Calu3 (cell line): ENCODE measurements at regions not wholly inside any gene's neighbourhood (a gene's known extent, or its start where the extent isn't known, plus 50 kb on each side); places are given as distances from the start of the nearest gene placed in this dataset.

ENCODE experiments used
- BruUV-seq: library from RNA; stranded (reverse); fragments of 400-500 nt; replicated peaks from 2 replicates; lab custom pipeline; 2021; lab: Mats Ljungman, UMichigan
- CTCF ChIA-PET: fragments of 300-600 bp; sonication (Branson Sonifier 250); formaldehyde crosslinking; loops from one replicate; lab custom pipeline; 2022; ENCODE audit warnings: antibody characterized with exemption; lab: Charles Lee
- DNase-seq: peaks from one replicate; pipeline ENCODE4 v3.0.0; 2022
- H3K27ac Mint-ChIP-seq: one replicate; pipeline ENCODE4 v1.8.0; 2022; ENCODE audit warnings: mixed read lengths; ENCODE audit not compliant: unreplicated experiment
- H3K27me3 Mint-ChIP-seq: one replicate; pipeline ENCODE4 v1.8.0; 2022; ENCODE audit warnings: mixed read lengths; ENCODE audit not compliant: unreplicated experiment
- H3K36me3 Mint-ChIP-seq: one replicate; pipeline ENCODE4 v1.8.0; 2022; ENCODE audit warnings: mild to moderate bottlenecking, moderate library complexity, mixed read lengths; ENCODE audit not compliant: insufficient read depth, unreplicated experiment
- H3K4me1 Mint-ChIP-seq: one replicate; pipeline ENCODE4 v1.8.0; 2022; ENCODE audit warnings: mild to moderate bottlenecking, low read depth, mixed read lengths; ENCODE audit not compliant: unreplicated experiment
- H3K4me3 Mint-ChIP-seq: one replicate; pipeline ENCODE4 v1.8.0; 2022; ENCODE audit warnings: mild to moderate bottlenecking, low read depth, moderate library complexity, mixed read lengths; ENCODE audit not compliant: unreplicated experiment
- H3K9me3 Mint-ChIP-seq: one replicate; pipeline ENCODE4 v1.8.0; 2022; ENCODE audit warnings: low read depth, mixed read lengths; ENCODE audit not compliant: unreplicated experiment
- CTCF ChIP-seq: fragments of 200-600 bp; IDR thresholded peaks from one replicate; pipeline ENCODE4 v1.8.0; 2022; ENCODE audit warnings: antibody characterized with exemption; ENCODE audit not compliant: unreplicated experiment
- intact Hi-C: fragments of 100-400 bp; cut with micrococcal nuclease; formaldehyde crosslinking; loops from one replicate; pipeline ENCODE4 v1.10.0; 2022; ENCODE audit not compliant: unreplicated experiment

- TF ChIP-seq CTCF, result no peak
- Mint-ChIP-seq H3K36me3 (no peaks in the 10 kb centered on the region), H3K27ac (no peak overlapping the region), H3K9me3 (no peaks in the 10 kb centered on the region), H3K4me3 (no peak overlapping the region), H3K4me1 (no peaks in the 10 kb centered on the region), H3K27me3 (peaks cover 16% of the 10 kb centered on the region)
- BruUV-seq, result no TSS peak
- DNase-seq, result no peak
- intact Hi-C loops, result no loop called here
- CTCF ChIA-PET, result no interaction called here
Measured at GRCh38 chr4:24174602-24175001, 284.8 kb upstream of the PPARGC1A start.

- H3K4me1 Mint-ChIP-seq, result no peaks in the 10 kb centered on the region
- no peaks in the 10 kb centered on the region for H3K9me3 Mint-ChIP-seq
- no peak overlapping the region for H3K4me3 Mint-ChIP-seq
- CTCF ChIA-PET, result no interaction called here
- no TSS peak for BruUV-seq
- peaks cover 16% of the 10 kb centered on the region for H3K27me3 Mint-ChIP-seq
- TF ChIP-seq CTCF, result no peak
- no peak overlapping the region for H3K27ac Mint-ChIP-seq
- intact Hi-C loops, result no loop called here
- no peak for DNase-seq
- no peaks in the 10 kb centered on the region for H3K36me3 Mint-ChIP-seq
Measured at GRCh38 chr4:24172406-24172805, 282.6 kb upstream of the PPARGC1A start.

- peaks cover 16% of the 10 kb centered on the region for H3K27me3 Mint-ChIP-seq
- no peak for DNase-seq
- intact Hi-C loops, result no loop called here
- TF ChIP-seq CTCF, result no peak
- H3K4me3 Mint-ChIP-seq, result no peak overlapping the region
- H3K27ac Mint-ChIP-seq, result no peak overlapping the region
- CTCF ChIA-PET, result no interaction called here
- H3K4me1 Mint-ChIP-seq, result no peaks in the 10 kb centered on the region
- no peaks in the 10 kb centered on the region for H3K36me3 Mint-ChIP-seq
- no TSS peak for BruUV-seq
- H3K9me3 Mint-ChIP-seq, result no peaks in the 10 kb centered on the region
Measured at GRCh38 chr4:24169956-24170355, 280.1 kb upstream of the PPARGC1A start.

GRCh38 chr4:24168658-24169057 is 278.8 kb upstream of the PPARGC1A start:
- H3K4me3 Mint-ChIP-seq, result no peak overlapping the region
- no peak for TF ChIP-seq CTCF
- no peaks in the 10 kb centered on the region for H3K4me1 Mint-ChIP-seq
- CTCF ChIA-PET, result no interaction called here
- H3K27me3 Mint-ChIP-seq, result peaks cover 16% of the 10 kb centered on the region
- intact Hi-C loops, result no loop called here
- BruUV-seq, result no TSS peak
- no peaks in the 10 kb centered on the region for H3K36me3 Mint-ChIP-seq
- H3K9me3 Mint-ChIP-seq, result no peaks in the 10 kb centered on the region
- no peak for DNase-seq
- no peak overlapping the region for H3K27ac Mint-ChIP-seq
